Activated CD4-positive, alpha-beta memory T cell treated with anti-CD3 and anti-CD28 coated beads for 36 hours (primary cell): ENCODE measurements at regions not wholly inside any gene's neighbourhood (a gene's known extent, or its start where the extent isn't known, plus 50 kb on each side); places are given as distances from the start of the nearest gene placed in this dataset.
"Not testable (repeated sequence)": the region's sequence is repeated elsewhere in the genome, so short reads cannot be mapped to it uniquely, and the experiment has no call there.

Experiments used
- CTCF ChIA-PET: fragments of 350-600 bp; sonication (Branson Sonifier 250); formaldehyde crosslinking; loops from one replicate; lab custom pipeline; 2021; ENCODE audit warnings: antibody characterized with exemption, inconsistent platforms; lab: Charles Lee
- POLR2A ChIA-PET: fragments of 350-600 bp; sonication (Branson Sonifier 250); formaldehyde crosslinking; loops from one replicate; lab custom pipeline; 2021; ENCODE audit warnings: antibody characterized with exemption; lab: Charles Lee
- DNase-seq: peaks from one replicate; pipeline ENCODE4 v3.0.0-alpha.2; 2020
- H3K27ac Mint-ChIP-seq: one replicate; pipeline ENCODE4 v1.8.0; 2021; ENCODE audit warnings: mixed read lengths
- H3K27me3 Mint-ChIP-seq: one replicate; pipeline ENCODE4 v1.8.0; 2021; ENCODE audit warnings: mixed read lengths
- H3K36me3 Mint-ChIP-seq: one replicate; pipeline ENCODE4 v1.8.0; 2021; ENCODE audit warnings: mixed read lengths
- H3K4me1 Mint-ChIP-seq: one replicate; pipeline ENCODE4 v1.8.0; 2021; ENCODE audit warnings: low read depth, mixed read lengths
- H3K4me3 Mint-ChIP-seq: one replicate; pipeline ENCODE4 v1.8.0; 2021; ENCODE audit warnings: mild to moderate bottlenecking, mixed read lengths
- H3K9me3 Mint-ChIP-seq: one replicate; pipeline ENCODE4 v1.8.0; 2021; ENCODE audit warnings: mixed read lengths
- intact Hi-C: fragments of 100-400 bp; cut with micrococcal nuclease; formaldehyde crosslinking; loops from one replicate; pipeline ENCODE4 v1.15.1; 2023

GRCh38 chr1:245059806-245060424 is 94.9 kb upstream of the KIF26B start:
- ChIA-PET POLR2A (no interaction called here), CTCF (interaction anchor here (1.2 to 2.4 kb wide), 2 partner anchors 17 to 259 kb away, joined by 3 to 12 read pairs; no protein-coding TSS in a partner anchor)
- intact Hi-C loops: no loop called here
- Mint-ChIP-seq H3K27ac (no peak overlapping the region), H3K4me1 (no peaks in the 10 kb centered on the region), H3K4me3 (no peak overlapping the region), H3K27me3 (no peaks in the 10 kb centered on the region), H3K9me3 (no peaks in the 10 kb centered on the region), H3K36me3 (no peaks in the 10 kb centered on the region)
- no peak for DNase-seq

- POLR2A ChIA-PET: no interaction called here
- H3K27me3 Mint-ChIP-seq: no peaks in the 10 kb centered on the region
- H3K9me3 Mint-ChIP-seq: no peaks in the 10 kb centered on the region
- no peaks in the 10 kb centered on the region for H3K4me1 Mint-ChIP-seq
- intact Hi-C loops: no loop called here
- no peak overlapping the region for H3K4me3 Mint-ChIP-seq
- H3K27ac Mint-ChIP-seq: no peak overlapping the region
- CTCF ChIA-PET: no interaction called here
- H3K36me3 Mint-ChIP-seq: no peaks in the 10 kb centered on the region
- no peak for DNase-seq
Measured at GRCh38 chr1:245058882-245059281, 95.9 kb upstream of the KIF26B start.

GRCh38 chr1:245058436-245058835 is 96.3 kb upstream of the KIF26B start:
- no peak for DNase-seq
- H3K4me3 Mint-ChIP-seq: no peak overlapping the region
- H3K9me3 Mint-ChIP-seq: no peaks in the 10 kb centered on the region
- intact Hi-C loops: no loop called here
- ChIA-PET CTCF (no interaction called here), POLR2A (no interaction called here)
- H3K36me3 Mint-ChIP-seq: no peaks in the 10 kb centered on the region
- H3K4me1 Mint-ChIP-seq: no peaks in the 10 kb centered on the region
- no peak overlapping the region for H3K27ac Mint-ChIP-seq
- peaks cover 2% of the 10 kb centered on the region for H3K27me3 Mint-ChIP-seq

- Mint-ChIP-seq H3K36me3 (no peaks in the 10 kb centered on the region), H3K4me1 (peaks cover 3% of the 10 kb centered on the region), H3K9me3 (no peaks in the 10 kb centered on the region), H3K4me3 (no peak overlapping the region), H3K27me3 (peaks cover 8% of the 10 kb centered on the region), H3K27ac (no peak overlapping the region)
- no peak for DNase-seq
- ChIA-PET CTCF (interaction anchor here (0.7 kb wide), 1 partner anchor 453 kb away, joined by 3 read pairs; no protein-coding TSS in a partner anchor), POLR2A (no interaction called here)
- intact Hi-C loops: no loop called here
Measured at GRCh38 chr1:245056913-245057312, 97.9 kb upstream of the KIF26B start.

- H3K4me3 Mint-ChIP-seq, H3K27me3 Mint-ChIP-seq, intact Hi-C loops, DNase-seq, POLR2A ChIA-PET, H3K9me3 Mint-ChIP-seq, H3K36me3 Mint-ChIP-seq, H3K27ac Mint-ChIP-seq, H3K4me1 Mint-ChIP-seq: not testable (repeated sequence)
- CTCF ChIA-PET: interaction anchor here (0.6 to 0.7 kb wide), 2 partner anchors 257 to 452 kb away, joined by 3 to 6 read pairs; no protein-coding TSS in a partner anchor
Measured at GRCh38 chr1:245056296-245056695, 98.5 kb upstream of the KIF26B start.

- no peak overlapping the region for H3K27ac Mint-ChIP-seq
- DNase-seq: no peak
- intact Hi-C loops: no loop called here
- CTCF ChIA-PET: interaction anchor here (0.6 kb wide), 1 partner anchor 257 kb away, joined by 6 read pairs; no protein-coding TSS in a partner anchor
- H3K9me3 Mint-ChIP-seq: no peaks in the 10 kb centered on the region
- H3K4me1 Mint-ChIP-seq: peaks cover 12% of the 10 kb centered on the region
- no peak overlapping the region for H3K4me3 Mint-ChIP-seq
- H3K27me3 Mint-ChIP-seq: peaks cover 11% of the 10 kb centered on the region
- H3K36me3 Mint-ChIP-seq: no peaks in the 10 kb centered on the region
- POLR2A ChIA-PET: no interaction called here
Measured at GRCh38 chr1:245055752-245056151, 99.0 kb upstream of the KIF26B start.

- Mint-ChIP-seq H3K4me3 (no peak overlapping the region), H3K4me1 (peaks cover 12% of the 10 kb centered on the region), H3K36me3 (no peaks in the 10 kb centered on the region), H3K9me3 (no peaks in the 10 kb centered on the region), H3K27ac (no peak overlapping the region), H3K27me3 (peaks cover 11% of the 10 kb centered on the region)
- intact Hi-C loops: no loop called here
- DNase-seq: no peak
- CTCF ChIA-PET: no interaction called here
- POLR2A ChIA-PET: no interaction called here
Measured at GRCh38 chr1:245054507-245055270, 100.1 kb upstream of the KIF26B start.

GRCh38 chr1:245054105-245054504 is 100.7 kb upstream of the KIF26B start:
- POLR2A ChIA-PET: no interaction called here
- no peak for DNase-seq
- no peak overlapping the region for H3K4me3 Mint-ChIP-seq
- no peaks in the 10 kb centered on the region for H3K9me3 Mint-ChIP-seq
- peaks cover 12% of the 10 kb centered on the region for H3K4me1 Mint-ChIP-seq
- no peak overlapping the region for H3K27ac Mint-ChIP-seq
- CTCF ChIA-PET: no interaction called here
- peaks cover 11% of the 10 kb centered on the region for H3K27me3 Mint-ChIP-seq
- H3K36me3 Mint-ChIP-seq: no peaks in the 10 kb centered on the region
- intact Hi-C loops: no loop called here

GRCh38 chr1:245052258-245052657 is 102.5 kb upstream of the KIF26B start:
- H3K9me3 Mint-ChIP-seq: no peaks in the 10 kb centered on the region
- CTCF ChIA-PET: interaction anchor here (0.5 to 3.7 kb wide), 3 partner anchors 10 to 355 kb away, joined by 3 to 17 read pairs (median 9); no protein-coding TSS in a partner anchor
- H3K4me1 Mint-ChIP-seq: peaks cover 12% of the 10 kb centered on the region
- H3K36me3 Mint-ChIP-seq: no peaks in the 10 kb centered on the region
- POLR2A ChIA-PET: no interaction called here
- intact Hi-C loops: no loop called here
- H3K4me3 Mint-ChIP-seq: no peak overlapping the region
- peaks cover 11% of the 10 kb centered on the region for H3K27me3 Mint-ChIP-seq
- no peak overlapping the region for H3K27ac Mint-ChIP-seq
- no peak for DNase-seq

GRCh38 chr1:245051349-245052221 is 103.2 kb upstream of the KIF26B start:
- Mint-ChIP-seq H3K27me3 (peaks cover 11% of the 10 kb centered on the region), H3K9me3 (no peaks in the 10 kb centered on the region), H3K4me3 (peak overlapping the region; percentile 6), H3K36me3 (no peaks in the 10 kb centered on the region), H3K27ac (no peak overlapping the region), H3K4me1 (peaks cover 12% of the 10 kb centered on the region)
- POLR2A ChIA-PET: interaction anchor here (0.7 to 1.0 kb wide), 2 partner anchors 82 to 187 kb away, joined by 3 to 4 read pairs; partner anchors contain the start of gene HNRNPU
- CTCF ChIA-PET: interaction anchor here (0.5 to 3.7 kb wide), 5 partner anchors 9 to 354 kb away, joined by 3 to 17 read pairs (median 3); no protein-coding TSS in a partner anchor
- peak; percentile 59 for DNase-seq
- intact Hi-C loops: no loop called here

GRCh38 chr1:245046769-245047168 is 108.0 kb upstream of the KIF26B start:
- intact Hi-C loops: no loop called here
- H3K4me3 Mint-ChIP-seq: no peak overlapping the region
- DNase-seq: no peak
- peaks cover 7% of the 10 kb centered on the region for H3K4me1 Mint-ChIP-seq
- ChIA-PET CTCF (interaction anchor here (0.6 to 1.8 kb wide), 3 partner anchors 17 to 246 kb away, joined by 3 to 16 read pairs (median 6); no protein-coding TSS in a partner anchor), POLR2A (no interaction called here)
- H3K9me3 Mint-ChIP-seq: no peaks in the 10 kb centered on the region
- peaks cover 2% of the 10 kb centered on the region for H3K27me3 Mint-ChIP-seq
- H3K27ac Mint-ChIP-seq: no peak overlapping the region
- H3K36me3 Mint-ChIP-seq: no peaks in the 10 kb centered on the region
